HCT116 (cell line): ENCODE measurements at regions not wholly inside any gene's neighbourhood (a gene's known extent, or its start where the extent isn't known, plus 50 kb on each side); places are given as distances from the start of the nearest gene placed in this dataset.

ENCODE experiments used
- POLR2A ChIP-seq: IDR thresholded peaks from 2 replicates; pipeline ENCODE4 v1.7.0; 2011; ENCODE audit warnings: borderline replicate concordance; ENCODE audit not compliant: insufficient read depth, insufficient read length; ENCODE audit errors: extremely low read depth
- POLR2AphosphoS5 ChIP-seq: IDR thresholded peaks from 2 replicates; pipeline ENCODE4 v1.6.1; 2011; ENCODE audit warnings: mild to moderate bottlenecking, low read depth, low read length, moderate library complexity
- ZNF274 ChIP-seq: fragments of 200-500 bp; sonication (Bioruptor generic); IDR thresholded peaks from 2 replicates; pipeline ENCODE4 v1.6.1; 2014; ENCODE audit warnings: mild to moderate bottlenecking, low read depth, low read length, inconsistent platforms
- TF ChIP-seq, protein P1 (sequence below), 3 experiments: fragments of 200-600 bp in 1 of 3; sonication (generic) in 1 of 3; IDR thresholded peaks in 2 of 3; conservative IDR thresholded peaks in 1 of 3; 2 replicates each; pipeline ENCODE4 v1.5.1; 2012 to 2017; ENCODE audit warnings: low read depth in 2 of 3, low read length in 2 of 3, antibody characterized with exemption in 1 of 3, borderline replicate concordance in 1 of 3, control low read depth in 1 of 3, mild to moderate bottlenecking in 1 of 3, mixed read lengths in 1 of 3, mixed run types in 1 of 3, moderate library complexity in 1 of 3; ENCODE audit not compliant: insufficient read depth in 1 of 3

DNA sequence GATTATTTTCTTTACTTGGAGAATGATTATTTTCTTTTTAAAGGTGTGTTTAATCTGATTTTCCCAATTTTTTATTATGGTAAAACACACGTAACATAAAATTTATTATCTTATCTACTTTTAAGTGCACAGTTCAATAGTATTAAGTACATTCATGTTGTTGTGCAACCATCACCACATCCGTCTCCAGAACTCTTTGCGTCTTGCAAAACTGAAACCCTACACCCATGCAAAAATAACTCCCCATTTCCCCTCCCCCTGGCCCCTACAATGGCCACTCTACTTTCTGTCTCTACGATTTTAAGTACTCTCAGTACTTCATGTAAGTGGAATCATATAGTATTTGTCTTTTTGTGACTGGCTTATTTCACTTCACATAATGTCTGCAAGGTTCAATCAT lies 230.7 kb downstream of the SATB1 start:
- no peak for TF ChIP-seq POLR2A
- no peak for TF ChIP-seq ZNF274
- no peak for TF ChIP-seq POLR2AphosphoS5
- TF ChIP-seq, protein P1, sequence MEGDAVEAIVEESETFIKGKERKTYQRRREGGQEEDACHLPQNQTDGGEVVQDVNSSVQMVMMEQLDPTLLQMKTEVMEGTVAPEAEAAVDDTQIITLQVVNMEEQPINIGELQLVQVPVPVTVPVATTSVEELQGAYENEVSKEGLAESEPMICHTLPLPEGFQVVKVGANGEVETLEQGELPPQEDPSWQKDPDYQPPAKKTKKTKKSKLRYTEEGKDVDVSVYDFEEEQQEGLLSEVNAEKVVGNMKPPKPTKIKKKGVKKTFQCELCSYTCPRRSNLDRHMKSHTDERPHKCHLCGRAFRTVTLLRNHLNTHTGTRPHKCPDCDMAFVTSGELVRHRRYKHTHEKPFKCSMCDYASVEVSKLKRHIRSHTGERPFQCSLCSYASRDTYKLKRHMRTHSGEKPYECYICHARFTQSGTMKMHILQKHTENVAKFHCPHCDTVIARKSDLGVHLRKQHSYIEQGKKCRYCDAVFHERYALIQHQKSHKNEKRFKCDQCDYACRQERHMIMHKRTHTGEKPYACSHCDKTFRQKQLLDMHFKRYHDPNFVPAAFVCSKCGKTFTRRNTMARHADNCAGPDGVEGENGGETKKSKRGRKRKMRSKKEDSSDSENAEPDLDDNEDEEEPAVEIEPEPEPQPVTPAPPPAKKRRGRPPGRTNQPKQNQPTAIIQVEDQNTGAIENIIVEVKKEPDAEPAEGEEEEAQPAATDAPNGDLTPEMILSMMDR (IDR thresholded peaks at IDR 0.05 in 2 of 3, conservative IDR thresholded peaks at IDR 0.05 in 1 of 3; ENCODE audit: borderline replicate concordance in 1 of 3, insufficient read depth in 1 of 3, low read depth in 2 of 3, low read length in 2 of 3): no peak
